ENCODE measurements at regions not wholly inside any gene's neighbourhood (a gene's known extent, or its start where the extent isn't known, plus 50 kb on each side); places are given as distances from the start of the nearest gene placed in this dataset.

GRCh38 chr2:88892207-88892606 is 200.7 kb downstream of the RPIA start:
- intact Hi-C loops (cut with DNase I), result no loop called here
- WGBS, result 100% methylated on average over 1 of the region's 1 CpG

GRCh38 chr2:88892788-88893187 is 201.3 kb downstream of the RPIA start:
- Histone ChIP-seq H3K36me3 (no peaks in the 10 kb centered on the region), H3K4me3 (no peak overlapping the region), H3K27ac (replicated peaks in 1 of 4) (no peak overlapping the region), H3K27me3 (peaks cover 0 to 6% (median 0%) of the 10 kb centered on the region in 4 donors), H3K9me3 (no peaks in the 10 kb centered on the region), H3K4me1 (no peaks in the 10 kb centered on the region)
- DNase-seq (ENCODE audit: extremely low spot score), result no peak
- intact Hi-C loops (cut with DNase I), result no loop called here
- TF ChIP-seq EP300 (IDR thresholded peaks at IDR 0.05) (no peak), POLR2A (IDR thresholded peaks at IDR 0.05; ENCODE audit: low read depth) (no peak), CTCF (IDR thresholded peaks at IDR 0.05) (no peak), POLR2AphosphoS5 (IDR thresholded peaks at IDR 0.05) (no peak)
- WGBS, result 92% methylated on average over 4 of the region's 4 CpGs

More at GRCh38 chr2:88892207-88892606, 200.7 kb downstream of the RPIA start:
- H3K4me1 ChIP-seq, result no peaks in the 10 kb centered on the region
- no peak overlapping the region for H3K4me3 ChIP-seq
- no peak for DNase-seq (ENCODE audit: extremely low spot score)
- H3K27me3 ChIP-seq, result peaks cover 0 to 6% (median 0%) of the 10 kb centered on the region in 4 donors
- H3K36me3 ChIP-seq, result no peaks in the 10 kb centered on the region
- TF ChIP-seq CTCF (IDR thresholded peaks at IDR 0.05) (no peak), POLR2AphosphoS5 (IDR thresholded peaks at IDR 0.05) (no peak), EP300 (IDR thresholded peaks at IDR 0.05) (no peak), POLR2A (IDR thresholded peaks at IDR 0.05; ENCODE audit: low read depth) (no peak)
- H3K9me3 ChIP-seq, result no peaks in the 10 kb centered on the region
- H3K27ac ChIP-seq (replicated peaks in 1 of 4), result no peak overlapping the region

- Histone ChIP-seq H3K36me3 (no peaks in the 10 kb centered on the region), H3K27ac (replicated peaks in 1 of 4) (no peak overlapping the region), H3K4me1 (no peaks in the 10 kb centered on the region), H3K4me3 (no peak overlapping the region), H3K9me3 (no peaks in the 10 kb centered on the region), H3K27me3 (peaks cover 0 to 23% (median 2%) of the 10 kb centered on the region in 4 donors)
- DNase-seq (ENCODE audit: extremely low spot score), result no peak
- intact Hi-C loops (cut with DNase I), result no loop called here
- no peak for TF ChIP-seq EP300 (IDR thresholded peaks at IDR 0.05)
- no peak for TF ChIP-seq CTCF (IDR thresholded peaks at IDR 0.05)
- no peak for TF ChIP-seq POLR2AphosphoS5 (IDR thresholded peaks at IDR 0.05)
- 26% methylated on average over 1 of the region's 1 CpG for WGBS
Measured at GRCh38 chr2:88896971-88897370, 205.5 kb downstream of the RPIA start.

- intact Hi-C loops (cut with DNase I), result no loop called here
- H3K27me3 ChIP-seq, result peaks cover 0 to 27% (median 2%) of the 10 kb centered on the region in 4 donors
- H3K27ac ChIP-seq (replicated peaks in 1 of 4), result no peak overlapping the region
- no peaks in the 10 kb centered on the region for H3K36me3 ChIP-seq
- WGBS, result 10% methylated on average over 1 of the region's 1 CpG
- no peak overlapping the region for H3K4me3 ChIP-seq
- no peak for TF ChIP-seq CTCF (IDR thresholded peaks at IDR 0.05)
- no peak for DNase-seq (ENCODE audit: extremely low spot score)
- H3K4me1 ChIP-seq, result no peaks in the 10 kb centered on the region
- H3K9me3 ChIP-seq, result no peaks in the 10 kb centered on the region
Measured at GRCh38 chr2:88897715-88898114, 206.2 kb downstream of the RPIA start.

- no peak overlapping the region for H3K27ac ChIP-seq (replicated peaks in 1 of 4)
- H3K27me3 ChIP-seq, result peaks cover 0 to 16% (median 2%) of the 10 kb centered on the region in 4 donors
- no peaks in the 10 kb centered on the region for H3K4me1 ChIP-seq
- no peaks in the 10 kb centered on the region for H3K36me3 ChIP-seq
- intact Hi-C loops (cut with DNase I), result no loop called here
- WGBS, result 0% methylated on average over 2 of the region's 2 CpGs
- TF ChIP-seq CTCF (IDR thresholded peaks at IDR 0.05) (peak; percentile 56 to 60 (median 58)), POLR2A (IDR thresholded peaks at IDR 0.05; ENCODE audit: low read depth) (no peak)
- no peaks in the 10 kb centered on the region for H3K9me3 ChIP-seq
- no peak overlapping the region for H3K4me3 ChIP-seq
- no peak for DNase-seq (ENCODE audit: extremely low spot score)
Measured at GRCh38 chr2:88903749-88904353, 212.4 kb downstream of the RPIA start.
